WTC11 (cell line): ENCODE measurements at regions not wholly inside any gene's neighbourhood (a gene's known extent, or its start where the extent isn't known, plus 50 kb on each side); places are given as distances from the start of the nearest gene placed in this dataset.

Experiments
- ATAC-seq: fragments of 200-7000 bp; cut with Tn5 transposase; 2 replicates; pipeline ENCODE4 v1.10.0; 2021; ENCODE audit warnings: mild to moderate bottlenecking, moderate library complexity
- CTCF ChIA-PET: fragments of 300-600 bp; sonication (Branson Sonifier 250); formaldehyde crosslinking; loops from one replicate; lab custom pipeline; 2021; ENCODE audit warnings: antibody characterized with exemption; lab: Charles Lee
- POLR2A ChIA-PET: fragments of 350-600 bp; sonication (Branson Sonifier 250); formaldehyde crosslinking; loops from one replicate; lab custom pipeline; 2021; ENCODE audit warnings: antibody characterized with exemption; lab: Charles Lee
- DNase-seq: peaks from one replicate; pipeline ENCODE4 v3.0.0; 2021; ENCODE audit warnings: low spot score
- H3K27ac Mint-ChIP-seq: 2 replicates; pipeline ENCODE4 v1.8.0; 2021; ENCODE audit warnings: mixed read lengths
- H3K27me3 Mint-ChIP-seq: 2 replicates; pipeline ENCODE4 v1.8.0; 2021; ENCODE audit warnings: low read depth, mild to moderate bottlenecking, moderate library complexity, mixed read lengths
- H3K36me3 Mint-ChIP-seq: 2 replicates; pipeline ENCODE4 v1.8.0; 2021; ENCODE audit warnings: mixed read lengths
- H3K4me1 Mint-ChIP-seq: 2 replicates; pipeline ENCODE4 v1.8.0; 2022; ENCODE audit warnings: mixed read lengths
- H3K4me3 Mint-ChIP-seq: 2 replicates; pipeline ENCODE4 v1.8.0; 2021; ENCODE audit warnings: mild to moderate bottlenecking, moderate library complexity, mixed read lengths
- H3K9me3 Mint-ChIP-seq: 2 replicates; pipeline ENCODE4 v1.8.0; 2021; ENCODE audit warnings: mixed read lengths
- AFF4 ChIP-seq: sonication (generic); formaldehyde crosslinking; IDR thresholded peaks from 2 replicates; pipeline ENCODE4 v1.8.1; 2023; ENCODE audit warnings: mild to moderate bottlenecking, missing genetic modification reagents, borderline replicate concordance
- ARID4B ChIP-seq: sonication (generic); formaldehyde crosslinking; IDR thresholded peaks from 2 replicates; pipeline ENCODE4 v1.8.0; 2023; ENCODE audit warnings: missing genetic modification reagents, mild to moderate bottlenecking, borderline replicate concordance
- ETV6 ChIP-seq: sonication (generic); formaldehyde crosslinking; IDR thresholded peaks from 2 replicates; pipeline ENCODE4 v1.8.1; 2022; ENCODE audit warnings: mild to moderate bottlenecking, missing genetic modification reagents
- IRF2 ChIP-seq: sonication (generic); formaldehyde crosslinking; IDR thresholded peaks from 2 replicates; pipeline ENCODE4 v1.8.0; 2022; ENCODE audit warnings: low read depth, missing genetic modification reagents, borderline replicate concordance
- JAZF1 ChIP-seq: fragments of 250-450 bp; sonication (Bioruptor Pico); IDR thresholded peaks from 2 replicates; pipeline ENCODE4 v1.9.0; 2021; ENCODE audit warnings: moderate library complexity, mild to moderate bottlenecking, inconsistent platforms
- NFE2L1 ChIP-seq: sonication (generic); formaldehyde crosslinking; IDR thresholded peaks from 2 replicates; pipeline ENCODE4 v1.8.1; 2023; ENCODE audit warnings: missing genetic modification reagents
- PRDM15 ChIP-seq: sonication (generic); formaldehyde crosslinking; IDR thresholded peaks from 2 replicates; pipeline ENCODE4 v1.8.0; 2022; ENCODE audit warnings: missing genetic modification reagents
- SP1 ChIP-seq: sonication (generic); formaldehyde crosslinking; conservative IDR thresholded peaks from 2 replicates; pipeline ENCODE4 v1.8.1; 2022; ENCODE audit warnings: missing genetic modification reagents
- TEAD4 ChIP-seq: sonication (generic); formaldehyde crosslinking; IDR thresholded peaks from 2 replicates; pipeline ENCODE4 v1.8.0; 2022; ENCODE audit warnings: mild to moderate bottlenecking, missing genetic modification reagents
- ZBTB43 ChIP-seq: sonication (generic); formaldehyde crosslinking; IDR thresholded peaks from 2 replicates; pipeline ENCODE4 v1.8.1; 2023; ENCODE audit warnings: mild to moderate bottlenecking, missing genetic modification reagents
- ZNF232 ChIP-seq: sonication (generic); formaldehyde crosslinking; IDR thresholded peaks from 2 replicates; pipeline ENCODE4 v1.8.0; 2022; ENCODE audit warnings: mild to moderate bottlenecking, missing genetic modification reagents
- ZNF263 ChIP-seq: sonication (generic); formaldehyde crosslinking; IDR thresholded peaks from 2 replicates; pipeline ENCODE4 v1.8.1; 2022; ENCODE audit warnings: low read depth, mild to moderate bottlenecking, moderate library complexity, missing genetic modification reagents
- ZSCAN18 ChIP-seq: fragments of 250-450 bp; sonication (Bioruptor Pico); IDR thresholded peaks from 2 replicates; pipeline ENCODE4 v2.1.2; 2022; ENCODE audit warnings: mild to moderate bottlenecking, moderate library complexity

GRCh38 chr4:156515295-156515694, 456.3 kb downstream of the PDGFC start:
- no peaks in the 10 kb centered on the region for H3K27me3 Mint-ChIP-seq
- ChIA-PET CTCF (interaction anchor here (0.5 to 1.1 kb wide), 2 partner anchors 48 to 80 kb away, joined by 3 read pairs; no protein-coding TSS in a partner anchor), POLR2A (no interaction called here)
- TF ChIP-seq AFF4 (CRISPR knock-in tag): no peak
- no peak for TF ChIP-seq SP1 (CRISPR knock-in tag)
- no peak for TF ChIP-seq TEAD4
- no peak for TF ChIP-seq NFE2L1 (CRISPR knock-in tag)
- TF ChIP-seq PRDM15 (CRISPR knock-in tag): no peak
- TF ChIP-seq IRF2 (CRISPR knock-in tag): no peak
- no peak for TF ChIP-seq ZNF263
- TF ChIP-seq ZBTB43 (CRISPR knock-in tag): no peak
- no peak for TF ChIP-seq ZSCAN18 (CRISPR knock-in tag)
- no peak for TF ChIP-seq ARID4B (CRISPR knock-in tag)
- no peak for TF ChIP-seq JAZF1
- TF ChIP-seq ZNF232 (CRISPR knock-in tag): no peak
- no peak for TF ChIP-seq ETV6 (CRISPR knock-in tag)
- no peak for DNase-seq
- H3K9me3 Mint-ChIP-seq: 0 out of 2 replicates have a peak, but pooled peaks cover 5% of the 10 kb centered on the region
- no peak for ATAC-seq
- H3K36me3 Mint-ChIP-seq: no peaks in the 10 kb centered on the region
- no peak overlapping the region for H3K27ac Mint-ChIP-seq
- no peak overlapping the region for H3K4me3 Mint-ChIP-seq
- peaks cover 9% of the 10 kb centered on the region for H3K4me1 Mint-ChIP-seq
